ENCODE measurements at regions not wholly inside any gene's neighbourhood (a gene's known extent, or its start where the extent isn't known, plus 50 kb on each side); places are given as distances from the start of the nearest gene placed in this dataset.

- no peaks in the 10 kb centered on the region for H3K23me2 ChIP-seq (ENCODE audit: low read depth, low read length)
- FAIRE-seq (no peak), DNase-seq (ENCODE audit: low read depth in 1 of 2, low spot score in 2 of 2) (no peak)
- no peak overlapping the region for H4K8ac ChIP-seq (ENCODE audit: extremely low read depth, insufficient read depth, low read length)
- H3K4me2 ChIP-seq (ENCODE audit: insufficient read depth in 1 of 2, low read depth in 2 of 2, low read length in 2 of 2) = no peak overlapping the region
- H2BK5ac ChIP-seq (ENCODE audit: low read depth, low read length) = no peak overlapping the region
- CTCF ChIA-PET (ENCODE audit: partially characterized antibody) = no interaction called here
- H3K79me2 ChIP-seq (ENCODE audit: control insufficient read depth in 1 of 2, insufficient read depth in 2 of 2, low read length in 2 of 2) = no peaks in the 10 kb centered on the region
- H3K14ac ChIP-seq (ENCODE audit: insufficient read length) = no peak overlapping the region
- no peak overlapping the region for H3K4me3 ChIP-seq (ENCODE audit: extremely low read depth in 1 of 4, insufficient read depth in 2 of 4, low read depth in 3 of 4, low read length in 4 of 4)
- no peak overlapping the region for H3K27ac ChIP-seq (ENCODE audit: low read depth, low read length)
- H2AFZ ChIP-seq (ENCODE audit: low read length) = no peak overlapping the region; the same call in 1 of the 2 replicates
- no peaks in the 10 kb centered on the region for H3K4me1 ChIP-seq (replicated peaks in 1 of 4; ENCODE audit: control insufficient read depth in 3 of 4, insufficient read depth in 4 of 4, low read length in 3 of 4)
- POLR2A ChIA-PET (ENCODE audit: partially characterized antibody) = no interaction called here
- H3K79me1 ChIP-seq (ENCODE audit: low read depth, low read length) = no peaks in the 10 kb centered on the region
- H3K56ac ChIP-seq (replicated peaks; ENCODE audit: insufficient read length, low read depth, low read length) = no peak overlapping the region
- no peak overlapping the region for H3K18ac ChIP-seq (ENCODE audit: extremely low read depth, low read length)
- no peaks in the 10 kb centered on the region for H4K20me1 ChIP-seq (replicated peaks in 1 of 2; ENCODE audit: control insufficient read depth in 1 of 2, insufficient read depth in 2 of 2, low read length in 2 of 2)
- H2BK15ac ChIP-seq (ENCODE audit: low read length) = no peak overlapping the region
- H2AK5ac ChIP-seq (ENCODE audit: low read depth, low read length) = no peak overlapping the region
- no peaks in the 10 kb centered on the region for H3K36me3 ChIP-seq (ENCODE audit: control insufficient read depth in 2 of 4, insufficient read depth in 4 of 4, low read length in 3 of 4)
- no peak overlapping the region for H2BK20ac ChIP-seq (ENCODE audit: low read length)
- TF ChIP-seq RXRA (IDR thresholded peaks at IDR 0.05; ENCODE audit: insufficient read depth, low read depth, low read length) (no peak), GABPA (IDR thresholded peaks at IDR 0.05; ENCODE audit: borderline replicate concordance, insufficient read depth, low read length) (no peak), KDM1A (IDR thresholded peaks at IDR 0.05; ENCODE audit: borderline replicate concordance, low read length) (no peak), NRF1 (IDR thresholded peaks at IDR 0.05; ENCODE audit: low read depth, low read length) (no peak), TCF12 (IDR thresholded peaks at IDR 0.05; ENCODE audit: low read depth, low read length) (no peak), SP1 (IDR thresholded peaks at IDR 0.05; ENCODE audit: low read depth, low read length) (no peak), SUZ12 (IDR thresholded peaks at IDR 0.05; ENCODE audit: low read length) (no peak), HDAC6 (IDR thresholded peaks at IDR 0.05; ENCODE audit: low read depth, low read length) (no peak), TAF7 (optimal IDR thresholded peaks at IDR 0.05; ENCODE audit: borderline replicate concordance, low read depth, low read length) (no peak), EGR1 (IDR thresholded peaks at IDR 0.05; ENCODE audit: borderline replicate concordance, low read depth, low read length) (no peak), SP2 (IDR thresholded peaks at IDR 0.05; ENCODE audit: low read length) (no peak), BRCA1 (IDR thresholded peaks at IDR 0.05; ENCODE audit: low read depth, low read length) (no peak), JUND (IDR thresholded peaks at IDR 0.05; ENCODE audit: low read length) (no peak), TEAD4 (IDR thresholded peaks at IDR 0.05; ENCODE audit: low read depth, low read length) (no peak)
- TF ChIP-seq, protein P1, sequence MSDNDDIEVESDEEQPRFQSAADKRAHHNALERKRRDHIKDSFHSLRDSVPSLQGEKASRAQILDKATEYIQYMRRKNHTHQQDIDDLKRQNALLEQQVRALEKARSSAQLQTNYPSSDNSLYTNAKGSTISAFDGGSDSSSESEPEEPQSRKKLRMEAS (IDR thresholded peaks at IDR 0.05) = no peak
- no peaks in the 10 kb centered on the region for H3K27me3 ChIP-seq (replicated peaks in 1 of 4; ENCODE audit: control insufficient read depth in 3 of 4, extremely low read depth in 1 of 4, insufficient read depth in 3 of 4, low read length in 3 of 4)
- H3K4ac ChIP-seq (replicated peaks; ENCODE audit: insufficient read length, low read depth, low read length) = no peak overlapping the region
- H3K23ac ChIP-seq (ENCODE audit: insufficient read length) = no peak overlapping the region
- no peak overlapping the region for H2BK12ac ChIP-seq (ENCODE audit: low read depth, low read length)
- H3K9me3 ChIP-seq (ENCODE audit: insufficient read depth in 2 of 2, low read depth in 1 of 2, low read length in 1 of 2) = peaks cover 7 to 8% of the 10 kb centered on the region in 2 experiments
- no peak overlapping the region for H4K91ac ChIP-seq (replicated peaks; ENCODE audit: insufficient read length, low read length)
- no peak overlapping the region for H4K5ac ChIP-seq (ENCODE audit: insufficient read length, low read depth, low read length)
- no peak overlapping the region for H2BK120ac ChIP-seq (replicated peaks; ENCODE audit: low read depth, low read length)
- whole genome bisulfite sequencing, 2 experiments (ENCODE audit: extremely low coverage in 1 of 2, insufficient coverage in 1 of 2, insufficient read length in 1 of 2, insufficient replicate concordance in 2 of 2, low coverage in 1 of 2, low lambda C conversion rate in 2 of 2, missing lambda C conversion rate in 1 of 2) = 95% methylated on average over 1 of the region's 1 CpG; no CpG with 5 or more reads in 1 of the 2 experiments
- H3K9ac ChIP-seq (replicated peaks in 1 of 4; ENCODE audit: extremely low read depth in 1 of 4, low read depth in 3 of 4, low read length in 3 of 4) = no peak overlapping the region
Measured at GRCh38 chr5:18142831-18143230, 508.6 kb downstream of the TAF11L14 start.

Data from H1 (cell line).